HEK293 (cell line): ENCODE measurements at regions not wholly inside any gene's neighbourhood (a gene's known extent, or its start where the extent isn't known, plus 50 kb on each side); places are given as distances from the start of the nearest gene placed in this dataset.

ENCODE experiments used
- CTCF ChIA-PET: fragments of 350-600 bp; formaldehyde crosslinking; extraction: SDS; loops from one replicate; lab custom pipeline; 2021; ENCODE audit warnings: antibody characterized with exemption; lab: Yijun Ruan, JAX
- POLR2A ChIA-PET: fragments of 300-600 bp; formaldehyde crosslinking; extraction: SDS; loops from one replicate; lab custom pipeline; 2020; ENCODE audit warnings: antibody characterized with exemption, inconsistent platforms; lab: Yijun Ruan, JAX
- H3K27ac ChIP-seq: fragments of 200-500 bp; sonication (Bioruptor generic); 2 replicates; pipeline ENCODE4 v1.5.1; 2014; ENCODE audit warnings: low read depth, low read length, control low read depth, inconsistent platforms; ENCODE audit errors: extremely low read depth
- H3K36me3 ChIP-seq, 2 experiments: fragments of 200-500 bp in 1 of 2; sonication (Bioruptor generic) in 1 of 2; 1 replicate in 1 of 2; 2 replicates in 1 of 2; pipeline ENCODE4 v1.5.1; 2014 to 2017; ENCODE audit warnings: inconsistent platforms in 2 of 2, low read length in 2 of 2; ENCODE audit not compliant: control insufficient read depth in 2 of 2, insufficient read depth in 1 of 2
- H3K4me1 ChIP-seq: fragments of 200-500 bp; sonication (Bioruptor generic); 2 replicates; pipeline ENCODE4 v1.5.1; 2014; ENCODE audit warnings: mild to moderate bottlenecking, low read length, inconsistent platforms; ENCODE audit not compliant: control insufficient read depth, insufficient read depth
- H3K4me3 ChIP-seq: 2 replicates; pipeline ENCODE4 v1.5.1; 2011; ENCODE audit warnings: low read depth, mild to moderate bottlenecking, control low read depth, low read length, moderate library complexity
- H3K9me3 ChIP-seq: fragments of 200-500 bp; sonication (Bioruptor generic); 2 replicates; pipeline ENCODE4 v1.5.1; 2014; ENCODE audit warnings: low read depth, low read length, inconsistent platforms; ENCODE audit not compliant: control insufficient read depth, insufficient read depth
- GFI1B ChIP-seq: fragments of 450-650 bp; formaldehyde crosslinking; IDR thresholded peaks from 2 replicates; pipeline ENCODE4 v1.5.1; 2016; ENCODE audit warnings: missing biosample characterization, missing genetic modification characterization
- OVOL3 ChIP-seq: fragments of 450-650 bp; formaldehyde crosslinking; IDR thresholded peaks from 2 replicates; pipeline ENCODE4 v1.5.1; 2016; ENCODE audit warnings: missing biosample characterization, missing genetic modification characterization
- PRDM2 ChIP-seq: fragments of 450-650 bp; formaldehyde crosslinking; IDR thresholded peaks from 2 replicates; pipeline ENCODE4 v1.5.1; 2016; ENCODE audit warnings: missing biosample characterization, missing genetic modification characterization, borderline replicate concordance
- YY1 ChIP-seq: fragments of 450-650 bp; formaldehyde crosslinking; IDR thresholded peaks from 2 replicates; pipeline ENCODE4 v1.5.1; 2018; ENCODE audit warnings: missing biosample characterization, missing genetic modification characterization
- ZBTB10 ChIP-seq: fragments of 450-650 bp; formaldehyde crosslinking; IDR thresholded peaks from 2 replicates; pipeline ENCODE4 v1.5.1; 2016; ENCODE audit warnings: missing biosample characterization, missing genetic modification characterization
- ZBTB21 ChIP-seq: fragments of 450-650 bp; formaldehyde crosslinking; IDR thresholded peaks from 2 replicates; pipeline ENCODE4 v1.5.1; 2017; ENCODE audit warnings: missing biosample characterization, missing genetic modification characterization
- ZBTB49 ChIP-seq: fragments of 450-650 bp; formaldehyde crosslinking; IDR thresholded peaks from 2 replicates; pipeline ENCODE4 v1.5.1; 2016; ENCODE audit warnings: missing biosample characterization, missing genetic modification characterization, low read depth
- ZBTB7A ChIP-seq: fragments of 450-650 bp; formaldehyde crosslinking; IDR thresholded peaks from 2 replicates; pipeline ENCODE4 v1.5.1; 2016; ENCODE audit warnings: low read depth, missing biosample characterization, missing genetic modification characterization
- ZFHX2 ChIP-seq: fragments of 450-650 bp; formaldehyde crosslinking; conservative IDR thresholded peaks from 2 replicates; pipeline ENCODE4 v1.5.1; 2016; ENCODE audit warnings: missing biosample characterization, missing genetic modification characterization
- ZFP41 ChIP-seq: fragments of 450-650 bp; formaldehyde crosslinking; IDR thresholded peaks from 2 replicates; pipeline ENCODE4 v1.5.1; 2016; ENCODE audit warnings: missing biosample characterization, missing genetic modification characterization, borderline replicate concordance
- ZNF112 ChIP-seq: fragments of 450-650 bp; formaldehyde crosslinking; IDR thresholded peaks from 2 replicates; pipeline ENCODE4 v1.5.0; 2017; ENCODE audit warnings: missing biosample characterization, missing genetic modification characterization
- ZNF155 ChIP-seq: fragments of 450-650 bp; formaldehyde crosslinking; IDR thresholded peaks from 2 replicates; pipeline ENCODE4 v1.5.1; 2016; ENCODE audit warnings: missing biosample characterization, missing genetic modification characterization
- ZNF16 ChIP-seq: fragments of 450-650 bp; formaldehyde crosslinking; IDR thresholded peaks from 2 replicates; pipeline ENCODE4 v1.5.1; 2016; ENCODE audit warnings: low read depth, missing biosample characterization, missing genetic modification characterization
- ZNF169 ChIP-seq: fragments of 450-650 bp; formaldehyde crosslinking; IDR thresholded peaks from 2 replicates; pipeline ENCODE4 v1.5.1; 2016; ENCODE audit warnings: missing biosample characterization, missing genetic modification characterization
- ZNF324 ChIP-seq: fragments of 450-650 bp; formaldehyde crosslinking; IDR thresholded peaks from 2 replicates; pipeline ENCODE4 v1.5.1; 2016; ENCODE audit warnings: missing biosample characterization, missing genetic modification characterization
- ZNF335 ChIP-seq: fragments of 450-650 bp; formaldehyde crosslinking; conservative IDR thresholded peaks from 2 replicates; pipeline ENCODE4 v1.5.1; 2016; ENCODE audit warnings: missing biosample characterization, missing genetic modification characterization
- ZNF426 ChIP-seq: fragments of 450-650 bp; formaldehyde crosslinking; IDR thresholded peaks from 2 replicates; pipeline ENCODE4 v1.5.1; 2017; ENCODE audit warnings: missing biosample characterization, missing genetic modification characterization, mild to moderate bottlenecking, inconsistent platforms, moderate library complexity
- ZNF510 ChIP-seq: fragments of 450-650 bp; formaldehyde crosslinking; IDR thresholded peaks from 2 replicates; pipeline ENCODE4 v1.5.1; 2018; ENCODE audit warnings: mild to moderate bottlenecking, missing genetic modification characterization, missing biosample characterization; ENCODE audit not compliant: insufficient replicate concordance
- ZNF529 ChIP-seq: fragments of 450-650 bp; formaldehyde crosslinking; IDR thresholded peaks from 2 replicates; pipeline ENCODE4 v1.5.1; 2017; ENCODE audit warnings: missing genetic modification characterization, missing biosample characterization; ENCODE audit not compliant: insufficient replicate concordance
- ZNF530 ChIP-seq: fragments of 450-650 bp; formaldehyde crosslinking; IDR thresholded peaks from 2 replicates; pipeline ENCODE4 v1.5.1; 2016; ENCODE audit warnings: low read depth, missing biosample characterization, missing genetic modification characterization
- ZNF549 ChIP-seq: fragments of 450-650 bp; IDR thresholded peaks from 2 replicates; pipeline ENCODE4 v1.5.1; 2018; ENCODE audit warnings: missing biosample characterization, missing genetic modification characterization, mild to moderate bottlenecking, inconsistent platforms, moderate library complexity
- ZNF621 ChIP-seq: fragments of 450-650 bp; formaldehyde crosslinking; IDR thresholded peaks from 2 replicates; pipeline ENCODE4 v1.5.1; 2017; ENCODE audit warnings: missing biosample characterization, missing genetic modification characterization
- ZNF701 ChIP-seq: fragments of 450-650 bp; formaldehyde crosslinking; IDR thresholded peaks from 2 replicates; pipeline ENCODE4 v1.5.1; 2016; ENCODE audit warnings: missing biosample characterization, missing genetic modification characterization
- ZNF768 ChIP-seq: fragments of 450-650 bp; formaldehyde crosslinking; IDR thresholded peaks from 2 replicates; pipeline ENCODE4 v1.5.1; 2018; ENCODE audit warnings: missing biosample characterization, mild to moderate bottlenecking, missing genetic modification characterization
- ZNF785 ChIP-seq: fragments of 450-650 bp; formaldehyde crosslinking; IDR thresholded peaks from 2 replicates; pipeline ENCODE4 v1.5.1; 2016; ENCODE audit warnings: missing biosample characterization, missing genetic modification characterization

GRCh38 chr6:154572556-154572955 lies 62.1 kb upstream of the CNKSR3 start:
- TF ChIP-seq ZNF529 (tag by site-specific recombination): no peak
- TF ChIP-seq ZNF169 (tag by site-specific recombination): no peak
- TF ChIP-seq ZNF785 (tag by site-specific recombination): no peak
- no peak for TF ChIP-seq ZNF112
- no peak for TF ChIP-seq OVOL3 (tag by site-specific recombination)
- no peak for TF ChIP-seq ZNF530
- TF ChIP-seq ZNF701 (tag by site-specific recombination): no peak
- TF ChIP-seq ZNF324 (tag by site-specific recombination): no peak
- TF ChIP-seq ZFHX2 (tag by site-specific recombination): no peak
- TF ChIP-seq ZNF335 (tag by site-specific recombination): no peak
- no peak for TF ChIP-seq ZNF621 (tag by site-specific recombination)
- TF ChIP-seq ZNF549 (tag by site-specific recombination): no peak
- no peak for TF ChIP-seq PRDM2 (tag by site-specific recombination)
- CTCF ChIA-PET: no interaction called here
- Histone ChIP-seq H3K9me3 (no peaks in the 10 kb centered on the region), H3K36me3 (no peaks in the 10 kb centered on the region), H3K27ac (no peak overlapping the region), H3K4me1 (peaks cover 4% of the 10 kb centered on the region; the same call in 1 of the 2 replicates), H3K4me3 (no peak overlapping the region)
- POLR2A ChIA-PET: no interaction called here

GRCh38 chr6:154578004-154578559 lies 67.6 kb upstream of the CNKSR3 start:
- POLR2A ChIA-PET: interaction anchor here (1.4 kb wide), 1 partner anchor 10 kb away, joined by 5 read pairs; no protein-coding TSS in a partner anchor
- TF ChIP-seq ZNF155 (tag by site-specific recombination): no peak
- no peak for TF ChIP-seq ZNF426 (tag by site-specific recombination)
- TF ChIP-seq GFI1B (tag by site-specific recombination): no peak
- no peak for TF ChIP-seq ZBTB7A
- no peak for TF ChIP-seq YY1 (tag by site-specific recombination)
- TF ChIP-seq ZBTB21 (tag by site-specific recombination): no peak
- no peak for TF ChIP-seq ZBTB49 (tag by site-specific recombination)
- no peak for TF ChIP-seq ZBTB10 (tag by site-specific recombination)
- TF ChIP-seq ZNF16 (tag by site-specific recombination): no peak
- no peak for TF ChIP-seq ZFP41
- TF ChIP-seq ZNF510 (tag by site-specific recombination): no peak
- no peak for TF ChIP-seq ZNF768

More at GRCh38 chr6:154578004-154578559, 67.6 kb upstream of the CNKSR3 start:
- Histone ChIP-seq H3K9me3 (no peaks in the 10 kb centered on the region), H3K4me1 (no peaks in the 10 kb centered on the region), H3K27ac (no peak overlapping the region), H3K4me3 (no peak overlapping the region), H3K36me3 (no peaks in the 10 kb centered on the region)
- CTCF ChIA-PET: interaction anchor here (0.8 kb wide), 1 partner anchor 9 kb away, joined by 3 read pairs; no protein-coding TSS in a partner anchor
